ENCODE measurements at regions not wholly inside any gene's neighbourhood (a gene's known extent, or its start where the extent isn't known, plus 50 kb on each side); places are given as distances from the start of the nearest gene placed in this dataset.

- Histone ChIP-seq H3K4ac (ENCODE audit: low read depth, low read length) (no peak overlapping the region), H4K91ac (ENCODE audit: low read depth, low read length) (no peak overlapping the region), H3K36me3 (ENCODE audit: control insufficient read depth in 1 of 2, insufficient read depth in 2 of 2, low read length in 2 of 2) (no peaks in the 10 kb centered on the region), H3K79me2 (ENCODE audit: control insufficient read depth, insufficient read depth, low read length, poor library complexity) (no peaks in the 10 kb centered on the region), H2BK5ac (ENCODE audit: low read depth, low read length, poor library complexity) (no peak overlapping the region), H3K9ac (ENCODE audit: low read length) (no peak overlapping the region), H3K9me3 (ENCODE audit: insufficient read depth, low read depth, low read length) (no peaks in the 10 kb centered on the region), H3K79me1 (ENCODE audit: low read length) (no peaks in the 10 kb centered on the region), H2BK120ac (ENCODE audit: insufficient read depth, low read length, poor library complexity) (no peak overlapping the region), H3K23ac (ENCODE audit: low read length) (no peak overlapping the region), H2AK5ac (ENCODE audit: low read length) (no peak overlapping the region), H3K14ac (ENCODE audit: low read length) (no peak overlapping the region), H4K12ac (ENCODE audit: low read depth, low read length) (no peak overlapping the region), H3K4me2 (ENCODE audit: low read length) (no peak overlapping the region), H3K4me1 (ENCODE audit: control insufficient read depth in 1 of 2, insufficient read depth in 2 of 2, low read length in 2 of 2) (no peaks in the 10 kb centered on the region), H2AFZ (ENCODE audit: insufficient read depth, low read length, poor library complexity) (no peak overlapping the region), H4K8ac (ENCODE audit: low read depth, low read length) (no peak overlapping the region), H3K27me3 (ENCODE audit: insufficient read depth, low read length) (no peaks in the 10 kb centered on the region), H3K4me3 (ENCODE audit: low read depth, low read length) (no peak overlapping the region), H3K27ac (ENCODE audit: low read depth, low read length) (no peak overlapping the region), H3K18ac (ENCODE audit: low read length) (no peak overlapping the region), H2BK12ac (ENCODE audit: low read length) (no peak overlapping the region)
- WGBS (ENCODE audit: extremely low coverage, insufficient coverage, insufficient read length): no CpG with 5 or more reads among the region's 3 CpGs
- DNase-seq: no peak
Measured at GRCh38 chr15:46293550-46293949, 658.7 kb downstream of the SQOR start.

- Histone ChIP-seq H3K79me2 (ENCODE audit: control insufficient read depth, insufficient read depth, low read length, poor library complexity) (no peaks in the 10 kb centered on the region), H2BK120ac (ENCODE audit: insufficient read depth, low read length, poor library complexity) (no peak overlapping the region), H3K9me3 (ENCODE audit: insufficient read depth, low read depth, low read length) (no peaks in the 10 kb centered on the region), H2BK12ac (ENCODE audit: low read length) (no peak overlapping the region), H3K18ac (ENCODE audit: low read length) (no peak overlapping the region), H3K27me3 (ENCODE audit: insufficient read depth, low read length) (no peaks in the 10 kb centered on the region), H3K9ac (ENCODE audit: low read length) (no peak overlapping the region), H4K12ac (ENCODE audit: low read depth, low read length) (no peak overlapping the region), H3K23ac (ENCODE audit: low read length) (no peak overlapping the region), H3K4ac (ENCODE audit: low read depth, low read length) (no peak overlapping the region), H3K14ac (ENCODE audit: low read length) (no peak overlapping the region), H4K91ac (ENCODE audit: low read depth, low read length) (no peak overlapping the region), H2AFZ (ENCODE audit: insufficient read depth, low read length, poor library complexity) (no peak overlapping the region), H3K4me2 (ENCODE audit: low read length) (no peak overlapping the region), H3K36me3 (ENCODE audit: control insufficient read depth in 1 of 2, insufficient read depth in 2 of 2, low read length in 2 of 2) (no peaks in the 10 kb centered on the region), H3K27ac (ENCODE audit: low read depth, low read length) (no peak overlapping the region), H3K4me1 (ENCODE audit: control insufficient read depth in 1 of 2, insufficient read depth in 2 of 2, low read length in 2 of 2) (no peaks in the 10 kb centered on the region), H3K79me1 (ENCODE audit: low read length) (no peaks in the 10 kb centered on the region), H2BK5ac (ENCODE audit: low read depth, low read length, poor library complexity) (no peak overlapping the region), H2AK5ac (ENCODE audit: low read length) (no peak overlapping the region), H3K4me3 (ENCODE audit: low read depth, low read length) (no peak overlapping the region), H4K8ac (ENCODE audit: low read depth, low read length) (no peak overlapping the region)
- no CpG with 5 or more reads among the region's 8 CpGs for WGBS (ENCODE audit: extremely low coverage, insufficient coverage, insufficient read length)
- DNase-seq: no peak
Measured at GRCh38 chr15:46296002-46296401, 661.2 kb downstream of the SQOR start.

DNA sequence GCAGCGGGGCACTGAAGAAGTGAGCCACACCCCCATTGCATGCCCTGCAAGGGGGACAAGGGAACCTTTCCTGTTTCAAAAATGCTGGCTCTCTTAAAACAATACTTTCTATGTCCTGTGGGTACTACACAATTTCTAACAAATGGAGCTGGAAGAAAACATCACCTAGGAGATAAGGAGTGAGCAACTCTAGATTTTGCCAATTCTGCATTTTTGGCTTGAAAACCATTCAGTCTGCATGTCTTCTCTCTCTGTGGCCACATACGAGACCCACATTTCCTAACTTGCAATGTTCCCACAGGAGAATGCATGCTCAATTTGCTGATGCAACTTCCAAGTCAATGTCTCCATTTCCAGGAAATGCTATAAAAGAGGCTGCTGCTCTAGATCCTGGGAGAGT is 662.0 kb downstream of the SQOR start:
- Histone ChIP-seq H4K12ac (ENCODE audit: low read depth, low read length) (no peak overlapping the region), H4K91ac (ENCODE audit: low read depth, low read length) (no peak overlapping the region), H3K9ac (ENCODE audit: low read length) (no peak overlapping the region), H3K79me2 (ENCODE audit: control insufficient read depth, insufficient read depth, low read length, poor library complexity) (no peaks in the 10 kb centered on the region), H3K9me3 (ENCODE audit: insufficient read depth, low read depth, low read length) (no peaks in the 10 kb centered on the region), H3K4me3 (ENCODE audit: low read depth, low read length) (no peak overlapping the region), H3K4ac (ENCODE audit: low read depth, low read length) (no peak overlapping the region), H3K27me3 (ENCODE audit: insufficient read depth, low read length) (no peaks in the 10 kb centered on the region), H3K79me1 (ENCODE audit: low read length) (no peaks in the 10 kb centered on the region), H2AK5ac (ENCODE audit: low read length) (no peak overlapping the region), H3K27ac (ENCODE audit: low read depth, low read length) (no peak overlapping the region), H2BK12ac (ENCODE audit: low read length) (no peak overlapping the region), H3K4me1 (ENCODE audit: control insufficient read depth in 1 of 2, insufficient read depth in 2 of 2, low read length in 2 of 2) (no peaks in the 10 kb centered on the region), H3K14ac (ENCODE audit: low read length) (no peak overlapping the region), H3K18ac (ENCODE audit: low read length) (no peak overlapping the region), H3K4me2 (ENCODE audit: low read length) (no peak overlapping the region), H2AFZ (ENCODE audit: insufficient read depth, low read length, poor library complexity) (no peak overlapping the region), H3K36me3 (ENCODE audit: control insufficient read depth in 1 of 2, insufficient read depth in 2 of 2, low read length in 2 of 2) (no peaks in the 10 kb centered on the region), H2BK120ac (ENCODE audit: insufficient read depth, low read length, poor library complexity) (no peak overlapping the region), H3K23ac (ENCODE audit: low read length) (no peak overlapping the region), H4K8ac (ENCODE audit: low read depth, low read length) (no peak overlapping the region), H2BK5ac (ENCODE audit: low read depth, low read length, poor library complexity) (no peak overlapping the region)
- WGBS (ENCODE audit: extremely low coverage, insufficient coverage, insufficient read length): no CpG with 5 or more reads among the region's 2 CpGs
- no peak for DNase-seq

GRCh38 chr15:46297766-46298165 is 662.9 kb downstream of the SQOR start:
- no peaks in the 10 kb centered on the region for H3K9me3 ChIP-seq (ENCODE audit: insufficient read depth, low read depth, low read length)
- no peak overlapping the region for H3K14ac ChIP-seq (ENCODE audit: low read length)
- no peak for DNase-seq
- no peak overlapping the region for H3K4ac ChIP-seq (ENCODE audit: low read depth, low read length)
- no peaks in the 10 kb centered on the region for H3K36me3 ChIP-seq (ENCODE audit: control insufficient read depth in 1 of 2, insufficient read depth in 2 of 2, low read length in 2 of 2)
- H3K4me2 ChIP-seq (ENCODE audit: low read length): no peak overlapping the region
- no peak overlapping the region for H2BK12ac ChIP-seq (ENCODE audit: low read length)
- no peak overlapping the region for H3K23ac ChIP-seq (ENCODE audit: low read length)
- H3K4me3 ChIP-seq (ENCODE audit: low read depth, low read length): no peak overlapping the region
- H4K12ac ChIP-seq (ENCODE audit: low read depth, low read length): no peak overlapping the region
- H2BK120ac ChIP-seq (ENCODE audit: insufficient read depth, low read length, poor library complexity): no peak overlapping the region
- no peak overlapping the region for H3K18ac ChIP-seq (ENCODE audit: low read length)
- H3K4me1 ChIP-seq (ENCODE audit: control insufficient read depth in 1 of 2, insufficient read depth in 2 of 2, low read length in 2 of 2): no peaks in the 10 kb centered on the region
- H2BK5ac ChIP-seq (ENCODE audit: low read depth, low read length, poor library complexity): no peak overlapping the region
- no peak overlapping the region for H4K91ac ChIP-seq (ENCODE audit: low read depth, low read length)
- H3K79me1 ChIP-seq (ENCODE audit: low read length): no peaks in the 10 kb centered on the region
- H4K8ac ChIP-seq (ENCODE audit: low read depth, low read length): no peak overlapping the region
- no peak overlapping the region for H3K9ac ChIP-seq (ENCODE audit: low read length)
- WGBS (ENCODE audit: extremely low coverage, insufficient coverage, insufficient read length): no CpG with 5 or more reads among the region's 3 CpGs
- H2AK5ac ChIP-seq (ENCODE audit: low read length): no peak overlapping the region
- H2AFZ ChIP-seq (ENCODE audit: insufficient read depth, low read length, poor library complexity): no peak overlapping the region
- H3K79me2 ChIP-seq (ENCODE audit: control insufficient read depth, insufficient read depth, low read length, poor library complexity): no peaks in the 10 kb centered on the region
- H3K27me3 ChIP-seq (ENCODE audit: insufficient read depth, low read length): no peaks in the 10 kb centered on the region
- H3K27ac ChIP-seq (ENCODE audit: low read depth, low read length): no peak overlapping the region
